Suprapubic skin (tissue), 4 donors: ENCODE measurements at regions not wholly inside any gene's neighbourhood (a gene's known extent, or its start where the extent isn't known, plus 50 kb on each side); places are given as distances from the start of the nearest gene placed in this dataset.

Experiments
- DNase-seq, 2 donors: peaks; one replicate each; pipeline ENCODE4 v3.0.0-alpha.2; 2019; ENCODE audit warnings: low spot score in 2 of 2
- H3K27ac ChIP-seq: fragments of 200-600 bp; sonication (generic); one replicate; pipeline ENCODE4 v1.5.1; 2019
- H3K27me3 ChIP-seq: fragments of 200-600 bp; sonication (generic); one replicate; pipeline ENCODE4 v1.5.1; 2019
- H3K36me3 ChIP-seq: fragments of 200-600 bp; sonication (generic); one replicate; pipeline ENCODE4 v1.5.1; 2019
- H3K4me1 ChIP-seq: fragments of 200-600 bp; sonication (generic); one replicate; pipeline ENCODE4 v1.5.1; 2019
- H3K4me3 ChIP-seq: fragments of 200-600 bp; sonication (generic); one replicate; pipeline ENCODE4 v1.5.1; 2019; ENCODE audit warnings: mild to moderate bottlenecking
- H3K9me3 ChIP-seq: fragments of 200-600 bp; sonication (generic); one replicate; pipeline ENCODE4 v1.5.1; 2019
- EP300 ChIP-seq: sonication (generic); formaldehyde crosslinking; IDR thresholded peaks from one replicate; pipeline ENCODE4 v1.6.1; 2017; ENCODE audit warnings: antibody characterized with exemption
- POLR2A ChIP-seq, 2 donors: fragments of 450-650 bp; IDR thresholded peaks; one replicate each; pipeline ENCODE4 v1.6.1; 2017; ENCODE audit warnings: antibody characterized with exemption in 2 of 2, mild to moderate bottlenecking in 2 of 2, moderate library complexity in 2 of 2
- POLR2AphosphoS5 ChIP-seq, 3 donors: sonication (generic); formaldehyde crosslinking; IDR thresholded peaks; one replicate each; pipeline ENCODE4 v1.6.1; 2017; ENCODE audit warnings: antibody characterized with exemption in 3 of 3
- WGBS: methylation state at CpG from one replicate; pipeline ENCODE4 v1.1.5; 2018; 5-methylcytosine and 5-hydroxymethylcytosine counted together
- TF ChIP-seq, protein P1 (sequence below), 2 donors: fragments of 200-600 bp in 1 of 2; fragments of 450-650 bp in 1 of 2; sonication (generic) in 1 of 2; IDR thresholded peaks; one replicate each; pipeline ENCODE4 v1.5.1; 2016 to 2019; ENCODE audit warnings: antibody characterized with exemption in 2 of 2, mild to moderate bottlenecking in 1 of 2, moderate library complexity in 1 of 2

- Histone ChIP-seq H3K27me3 (peaks cover 9% of the 10 kb centered on the region), H3K9me3 (no peaks in the 10 kb centered on the region), H3K4me1 (no peaks in the 10 kb centered on the region), H3K27ac (no peak overlapping the region), H3K4me3 (no peak overlapping the region), H3K36me3 (no peaks in the 10 kb centered on the region)
- WGBS, result 96% methylated on average over 8 of the region's 19 CpGs
- TF ChIP-seq POLR2A (IDR thresholded peaks at IDR 0.05) (no peak), EP300 (no peak), POLR2AphosphoS5 (IDR thresholded peaks at IDR 0.05) (no peak)
- TF ChIP-seq, protein P1, sequence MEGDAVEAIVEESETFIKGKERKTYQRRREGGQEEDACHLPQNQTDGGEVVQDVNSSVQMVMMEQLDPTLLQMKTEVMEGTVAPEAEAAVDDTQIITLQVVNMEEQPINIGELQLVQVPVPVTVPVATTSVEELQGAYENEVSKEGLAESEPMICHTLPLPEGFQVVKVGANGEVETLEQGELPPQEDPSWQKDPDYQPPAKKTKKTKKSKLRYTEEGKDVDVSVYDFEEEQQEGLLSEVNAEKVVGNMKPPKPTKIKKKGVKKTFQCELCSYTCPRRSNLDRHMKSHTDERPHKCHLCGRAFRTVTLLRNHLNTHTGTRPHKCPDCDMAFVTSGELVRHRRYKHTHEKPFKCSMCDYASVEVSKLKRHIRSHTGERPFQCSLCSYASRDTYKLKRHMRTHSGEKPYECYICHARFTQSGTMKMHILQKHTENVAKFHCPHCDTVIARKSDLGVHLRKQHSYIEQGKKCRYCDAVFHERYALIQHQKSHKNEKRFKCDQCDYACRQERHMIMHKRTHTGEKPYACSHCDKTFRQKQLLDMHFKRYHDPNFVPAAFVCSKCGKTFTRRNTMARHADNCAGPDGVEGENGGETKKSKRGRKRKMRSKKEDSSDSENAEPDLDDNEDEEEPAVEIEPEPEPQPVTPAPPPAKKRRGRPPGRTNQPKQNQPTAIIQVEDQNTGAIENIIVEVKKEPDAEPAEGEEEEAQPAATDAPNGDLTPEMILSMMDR (IDR thresholded peaks at IDR 0.05), result no peak
- peak in 1 of 2 donors; percentile 60 for DNase-seq
Measured at GRCh38 chr18:78676622-78677482, 302.8 kb upstream of the SALL3 start.

DNA sequence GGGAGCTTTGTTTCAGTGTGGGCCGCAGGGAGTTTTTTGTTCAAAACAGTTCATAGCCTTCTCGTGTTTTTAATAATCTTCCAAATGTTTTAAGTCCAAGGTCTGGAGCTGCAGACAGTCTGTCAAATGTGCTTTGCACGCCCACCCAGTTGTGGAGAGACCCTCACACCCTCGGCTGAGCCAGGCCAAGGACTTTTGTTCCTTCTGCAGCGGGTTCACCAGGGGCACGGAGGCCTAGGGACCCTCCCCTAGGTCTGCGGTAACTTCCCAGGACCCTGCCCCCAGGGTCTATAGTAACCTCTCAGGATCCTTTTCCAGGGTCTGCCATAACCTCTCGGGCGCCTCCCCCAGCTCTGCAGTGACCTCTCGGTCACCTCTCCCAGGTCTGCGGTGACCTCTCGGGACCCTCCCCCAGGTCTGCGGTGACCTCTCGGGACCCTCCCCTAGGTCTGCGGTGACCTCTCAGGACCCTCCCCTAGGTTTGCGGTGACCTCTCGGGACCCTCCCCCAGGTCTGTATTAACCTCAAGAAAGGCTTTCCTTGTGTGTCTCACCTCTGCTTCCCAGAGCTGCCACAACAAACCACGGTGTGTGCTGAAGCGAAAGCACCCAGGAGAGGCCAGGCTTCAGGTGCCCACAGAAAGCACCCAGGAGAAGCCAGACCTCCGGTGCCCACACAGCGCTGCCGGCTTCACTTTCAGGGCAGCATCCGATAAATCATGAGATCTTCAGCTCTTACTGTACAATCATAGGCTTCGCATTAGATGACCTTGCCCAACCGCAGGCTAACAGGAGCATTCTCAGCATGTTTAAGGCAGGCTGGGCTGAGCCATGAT, 301.9 kb upstream of the SALL3 start:
- Histone ChIP-seq H3K4me3 (no peak overlapping the region), H3K9me3 (no peaks in the 10 kb centered on the region), H3K27me3 (peaks cover 9% of the 10 kb centered on the region), H3K36me3 (no peaks in the 10 kb centered on the region), H3K4me1 (no peaks in the 10 kb centered on the region), H3K27ac (no peak overlapping the region)
- 90% methylated on average over 21 of the region's 25 CpGs for WGBS
- peak in 1 of 2 donors; percentile 55 for DNase-seq
- no peak for TF ChIP-seq EP300
- TF ChIP-seq, protein P1 (IDR thresholded peaks at IDR 0.05), result no peak
- no peak for TF ChIP-seq POLR2A (IDR thresholded peaks at IDR 0.05)
- no peak for TF ChIP-seq POLR2AphosphoS5 (IDR thresholded peaks at IDR 0.05)

GRCh38 chr18:78678318-78678695, 301.3 kb upstream of the SALL3 start:
- Histone ChIP-seq H3K36me3 (no peaks in the 10 kb centered on the region), H3K4me1 (no peaks in the 10 kb centered on the region), H3K27ac (no peak overlapping the region), H3K4me3 (no peak overlapping the region), H3K9me3 (no peaks in the 10 kb centered on the region), H3K27me3 (peaks cover 3% of the 10 kb centered on the region)
- DNase-seq, result peak in 1 of 2 donors; percentile 49
- 79% methylated on average over 8 of the region's 8 CpGs for WGBS
- TF ChIP-seq POLR2AphosphoS5 (IDR thresholded peaks at IDR 0.05) (no peak), POLR2A (IDR thresholded peaks at IDR 0.05) (no peak), EP300 (no peak)
- TF ChIP-seq, protein P1 (IDR thresholded peaks at IDR 0.05), result no peak

DNA sequence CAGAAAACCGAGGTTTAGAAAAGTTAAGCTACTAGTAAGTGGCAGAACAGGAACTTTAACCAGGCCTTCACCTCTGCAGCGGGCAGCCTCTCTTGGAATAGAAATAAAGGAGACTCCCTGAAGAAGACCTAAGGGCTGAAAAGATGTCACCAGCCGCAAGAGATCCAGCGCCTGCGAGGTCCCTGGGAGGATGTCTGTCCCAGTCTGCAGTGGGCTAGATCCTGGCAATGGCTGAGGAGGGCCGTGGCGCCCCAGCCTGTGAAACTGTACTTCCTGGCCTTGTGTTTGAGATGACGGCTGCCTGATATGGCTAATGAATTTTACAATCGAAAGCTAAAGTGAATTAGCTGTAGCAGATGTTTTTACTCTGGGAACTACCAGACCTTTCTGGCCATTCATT, 300.6 kb upstream of the SALL3 start:
- H3K4me1 ChIP-seq, result no peaks in the 10 kb centered on the region
- TF ChIP-seq, protein P1 (IDR thresholded peaks at IDR 0.05), result no peak
- 83% methylated on average over 9 of the region's 9 CpGs for WGBS
- no peaks in the 10 kb centered on the region for H3K9me3 ChIP-seq
- H3K27me3 ChIP-seq, result peaks cover 3% of the 10 kb centered on the region
- peak in 1 of 2 donors; percentile 29 for DNase-seq
- no peak overlapping the region for H3K27ac ChIP-seq
- H3K36me3 ChIP-seq, result no peaks in the 10 kb centered on the region
- no peak overlapping the region for H3K4me3 ChIP-seq
